Loucy (cell line): ENCODE measurements at regions not wholly inside any gene's neighbourhood (a gene's known extent, or its start where the extent isn't known, plus 50 kb on each side); places are given as distances from the start of the nearest gene placed in this dataset.

ENCODE experiments used
- EZH2phosphoT487 ChIP-seq: fragments of 200-600 bp; IDR thresholded peaks from 2 replicates; pipeline ENCODE4 v1.6.1; 2018; ENCODE audit warnings: antibody characterized with exemption, mild to moderate bottlenecking, moderate library complexity, borderline replicate concordance
- TF ChIP-seq, protein P1 (sequence below): fragments of 200-600 bp; sonication (generic); conservative IDR thresholded peaks from 2 replicates; pipeline ENCODE4 v1.5.1; 2014; ENCODE audit warnings: mild to moderate bottlenecking, antibody characterized with exemption, low read length

DNA sequence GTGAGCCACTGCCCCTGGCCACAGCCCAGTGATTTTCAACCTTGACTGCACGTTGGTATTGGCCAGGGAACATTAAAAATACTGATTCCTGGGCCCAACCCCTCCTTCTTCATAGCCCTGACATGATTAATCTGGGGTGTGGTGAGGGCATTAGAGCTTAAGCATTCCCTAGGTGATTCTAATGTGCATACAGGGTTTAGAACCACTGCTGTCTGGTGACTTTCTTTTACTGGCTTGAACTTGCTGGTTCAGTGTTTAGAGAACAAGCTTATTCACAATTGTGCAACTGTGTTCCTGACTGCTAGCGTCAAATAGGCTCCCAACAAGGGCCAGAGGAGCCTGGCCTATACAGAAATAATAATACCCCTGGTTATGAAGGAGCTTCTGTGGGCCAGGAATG is 488.8 kb upstream of the CCDC196 start:
- TF ChIP-seq, protein P1, sequence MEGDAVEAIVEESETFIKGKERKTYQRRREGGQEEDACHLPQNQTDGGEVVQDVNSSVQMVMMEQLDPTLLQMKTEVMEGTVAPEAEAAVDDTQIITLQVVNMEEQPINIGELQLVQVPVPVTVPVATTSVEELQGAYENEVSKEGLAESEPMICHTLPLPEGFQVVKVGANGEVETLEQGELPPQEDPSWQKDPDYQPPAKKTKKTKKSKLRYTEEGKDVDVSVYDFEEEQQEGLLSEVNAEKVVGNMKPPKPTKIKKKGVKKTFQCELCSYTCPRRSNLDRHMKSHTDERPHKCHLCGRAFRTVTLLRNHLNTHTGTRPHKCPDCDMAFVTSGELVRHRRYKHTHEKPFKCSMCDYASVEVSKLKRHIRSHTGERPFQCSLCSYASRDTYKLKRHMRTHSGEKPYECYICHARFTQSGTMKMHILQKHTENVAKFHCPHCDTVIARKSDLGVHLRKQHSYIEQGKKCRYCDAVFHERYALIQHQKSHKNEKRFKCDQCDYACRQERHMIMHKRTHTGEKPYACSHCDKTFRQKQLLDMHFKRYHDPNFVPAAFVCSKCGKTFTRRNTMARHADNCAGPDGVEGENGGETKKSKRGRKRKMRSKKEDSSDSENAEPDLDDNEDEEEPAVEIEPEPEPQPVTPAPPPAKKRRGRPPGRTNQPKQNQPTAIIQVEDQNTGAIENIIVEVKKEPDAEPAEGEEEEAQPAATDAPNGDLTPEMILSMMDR = no peak
- no peak for TF ChIP-seq EZH2phosphoT487
